B cell (primary cell): ENCODE measurements at regions not wholly inside any gene's neighbourhood (a gene's known extent, or its start where the extent isn't known, plus 50 kb on each side); places are given as distances from the start of the nearest gene placed in this dataset.

ENCODE experiments used
- ATAC-seq: fragments of 200-7000 bp; cut with Tn5 transposase; one replicate; pipeline ENCODE4 v1.10.0; 2021; ENCODE audit warnings: low read depth, mild to moderate bottlenecking, moderate number of reproducible peaks, moderate library complexity
- CTCF ChIA-PET: fragments of 350-600 bp; sonication (Branson Sonifier 250); formaldehyde crosslinking; loops from one replicate; lab custom pipeline; 2021; ENCODE audit warnings: antibody characterized with exemption, inconsistent platforms; lab: Charles Lee
- POLR2A ChIA-PET: fragments of 350-600 bp; sonication (Branson Sonifier 250); formaldehyde crosslinking; loops from one replicate; lab custom pipeline; 2021; ENCODE audit warnings: antibody characterized with exemption; lab: Charles Lee
- DNase-seq: peaks from one replicate; pipeline ENCODE4 v3.0.0; 2013
- H2AFZ ChIP-seq: 2 replicates; pipeline ENCODE4 v1.6.1; 2012; ENCODE audit warnings: mild to moderate bottlenecking, low read depth, low read length; ENCODE audit not compliant: insufficient read depth, poor library complexity, severe bottlenecking
- H3K27ac ChIP-seq, 2 donors: 1 replicate in 1 of 2; 2 replicates in 1 of 2; pipeline ENCODE4 v1.5.1; 2012 to 2013; ENCODE audit warnings: low read length in 2 of 2, mild to moderate bottlenecking in 2 of 2, moderate library complexity in 1 of 2
- H3K27me3 ChIP-seq, 4 experiments: fragments of 200-600 bp in 1 of 4; sonication (generic) in 1 of 4; replicated peaks in 1 of 4; 1 replicate in 2 of 4; 2 replicates in 2 of 4; pipeline versions ENCODE4 v1.6.1 to v1.7.0; 2013 to 2016; ENCODE audit warnings: low read length in 3 of 4, mild to moderate bottlenecking in 2 of 4, mixed read lengths in 1 of 4, moderate library complexity in 1 of 4; ENCODE audit not compliant: insufficient read depth in 4 of 4, control insufficient read depth in 3 of 4; ENCODE audit errors: control extremely low read depth in 1 of 4
- H3K36me3 ChIP-seq, 2 experiments: replicated peaks in 1 of 2; 1 replicate in 1 of 2; 2 replicates in 1 of 2; pipeline versions ENCODE4 v1.6.1 to v1.7.1; 2013; ENCODE audit warnings: low read length in 1 of 2; ENCODE audit not compliant: insufficient read depth in 2 of 2, control insufficient read depth in 1 of 2; ENCODE audit errors: control extremely low read depth in 1 of 2, extremely low read depth in 1 of 2
- H3K4me1 ChIP-seq, 2 donors: fragments of 200-600 bp in 1 of 2; sonication (generic) in 1 of 2; 1 replicate in 1 of 2; 2 replicates in 1 of 2; pipeline versions ENCODE4 v1.5.1 to v1.6.1; 2013 to 2017; ENCODE audit warnings: low read length in 2 of 2; ENCODE audit not compliant: control insufficient read depth in 2 of 2, insufficient read depth in 2 of 2
- H3K4me2 ChIP-seq: replicated peaks from 2 replicates; pipeline ENCODE3; 2012; ENCODE audit warnings: mild to moderate bottlenecking, low read depth, low read length; ENCODE audit not compliant: poor library complexity, severe bottlenecking
- H3K4me3 ChIP-seq, 5 experiments: fragments of 200-600 bp in 1 of 5; sonication (generic) in 1 of 5; 1 replicate in 3 of 5; 2 replicates in 2 of 5; pipeline versions ENCODE4 v1.5.1 to v1.7.0; 2011 to 2016; ENCODE audit warnings: low read length in 4 of 5, mild to moderate bottlenecking in 4 of 5, low read depth in 2 of 5, control low read depth in 1 of 5, moderate library complexity in 1 of 5; ENCODE audit not compliant: insufficient read depth in 1 of 5; ENCODE audit errors: control extremely low read depth in 1 of 5, extremely low read depth in 1 of 5
- H3K79me2 ChIP-seq: fragments of 200-600 bp; sonication (generic); one replicate; pipeline ENCODE4 v1.6.0; 2016; ENCODE audit warnings: low read length; ENCODE audit not compliant: control insufficient read depth, insufficient read depth
- H3K9ac ChIP-seq: fragments of 200-600 bp; sonication (generic); 2 replicates; pipeline ENCODE4 v1.6.1; 2017; ENCODE audit warnings: mild to moderate bottlenecking, low read length, moderate library complexity
- H3K9me3 ChIP-seq, 3 donors: one replicate each; pipeline versions ENCODE4 v1.6.1 to v1.7.1; 2013; ENCODE audit warnings: low read length in 2 of 3; ENCODE audit not compliant: control insufficient read depth in 2 of 3, insufficient read depth in 1 of 3; ENCODE audit errors: control extremely low read depth in 1 of 3
- H4K20me1 ChIP-seq: 2 replicates; pipeline ENCODE4 v1.6.0; 2012; ENCODE audit warnings: mild to moderate bottlenecking, low read length; ENCODE audit not compliant: insufficient read depth, control insufficient read depth, poor library complexity, severe bottlenecking
- H3K27ac Mint-ChIP-seq: one replicate; pipeline ENCODE4 v1.8.0; 2021; ENCODE audit warnings: mixed read lengths
- H3K27me3 Mint-ChIP-seq: one replicate; pipeline ENCODE4 v1.8.0; 2021; ENCODE audit warnings: mixed read lengths
- H3K4me1 Mint-ChIP-seq: one replicate; pipeline ENCODE4 v1.8.0; 2021; ENCODE audit warnings: mixed read lengths
- H3K4me3 Mint-ChIP-seq: one replicate; pipeline ENCODE4 v1.8.0; 2021; ENCODE audit warnings: mixed read lengths
- H3K9me3 Mint-ChIP-seq: one replicate; pipeline ENCODE4 v1.8.0; 2022; ENCODE audit warnings: mixed read lengths; ENCODE audit not compliant: insufficient read depth
- EZH2 ChIP-seq: IDR thresholded peaks from 2 replicates; pipeline ENCODE4 v1.6.1; 2012; ENCODE audit warnings: borderline replicate concordance, low read depth, mild to moderate bottlenecking, moderate library complexity, low read length; ENCODE audit not compliant: insufficient read depth, poor library complexity, severe bottlenecking
- WGBS: methylation state at CpG from one replicate; pipeline ENCODE4 v1.1.5; 2013; ENCODE audit warnings: missing lambda C conversion rate; ENCODE audit not compliant: insufficient coverage; 5-methylcytosine and 5-hydroxymethylcytosine counted together
- intact Hi-C: fragments of 100-400 bp; cut with micrococcal nuclease; formaldehyde crosslinking; loops from one replicate; pipeline ENCODE4 v1.10.0; 2022
- TF ChIP-seq, protein P1 (sequence below): fragments of 200-600 bp; IDR thresholded peaks from one replicate; pipeline ENCODE4 v1.8.0; 2022; ENCODE audit warnings: antibody characterized with exemption, mild to moderate bottlenecking

DNA sequence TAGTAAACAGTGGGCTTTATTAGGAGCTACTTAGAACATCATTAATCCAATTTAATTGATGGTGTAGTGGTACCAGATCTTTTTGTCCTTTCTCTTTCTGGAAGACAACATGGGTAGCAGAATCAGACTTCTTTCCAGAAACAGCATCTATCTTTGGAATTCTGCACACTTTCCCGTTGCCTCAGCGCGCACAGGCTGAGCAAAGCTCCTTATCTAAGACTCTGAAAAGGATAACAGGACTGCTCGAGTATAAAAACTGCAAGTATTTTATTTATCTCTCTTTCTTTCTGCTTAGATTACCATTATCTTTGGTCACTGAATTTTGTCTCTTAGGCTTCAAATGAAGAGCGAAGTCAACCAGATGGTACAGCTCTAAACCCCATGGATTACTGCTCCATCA is 191.7 kb downstream of the DHX15 start:
- CTCF ChIA-PET, result no interaction called here
- no peaks in the 10 kb centered on the region for H3K27me3 ChIP-seq
- H3K36me3 ChIP-seq, result no peaks in the 10 kb centered on the region
- H3K4me3 ChIP-seq, result no peak overlapping the region
- Mint-ChIP-seq H3K27me3 (no peaks in the 10 kb centered on the region), H3K27ac (no peak overlapping the region), H3K4me3 (no peak overlapping the region), H3K4me1 (no peaks in the 10 kb centered on the region), H3K9me3 (no peaks in the 10 kb centered on the region)
- no peak overlapping the region for H2AFZ ChIP-seq
- no peak for DNase-seq
- no peak for TF ChIP-seq EZH2
- TF ChIP-seq, protein P1, sequence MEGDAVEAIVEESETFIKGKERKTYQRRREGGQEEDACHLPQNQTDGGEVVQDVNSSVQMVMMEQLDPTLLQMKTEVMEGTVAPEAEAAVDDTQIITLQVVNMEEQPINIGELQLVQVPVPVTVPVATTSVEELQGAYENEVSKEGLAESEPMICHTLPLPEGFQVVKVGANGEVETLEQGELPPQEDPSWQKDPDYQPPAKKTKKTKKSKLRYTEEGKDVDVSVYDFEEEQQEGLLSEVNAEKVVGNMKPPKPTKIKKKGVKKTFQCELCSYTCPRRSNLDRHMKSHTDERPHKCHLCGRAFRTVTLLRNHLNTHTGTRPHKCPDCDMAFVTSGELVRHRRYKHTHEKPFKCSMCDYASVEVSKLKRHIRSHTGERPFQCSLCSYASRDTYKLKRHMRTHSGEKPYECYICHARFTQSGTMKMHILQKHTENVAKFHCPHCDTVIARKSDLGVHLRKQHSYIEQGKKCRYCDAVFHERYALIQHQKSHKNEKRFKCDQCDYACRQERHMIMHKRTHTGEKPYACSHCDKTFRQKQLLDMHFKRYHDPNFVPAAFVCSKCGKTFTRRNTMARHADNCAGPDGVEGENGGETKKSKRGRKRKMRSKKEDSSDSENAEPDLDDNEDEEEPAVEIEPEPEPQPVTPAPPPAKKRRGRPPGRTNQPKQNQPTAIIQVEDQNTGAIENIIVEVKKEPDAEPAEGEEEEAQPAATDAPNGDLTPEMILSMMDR, result no peak
- no peaks in the 10 kb centered on the region for H3K9me3 ChIP-seq
- no peak overlapping the region for H3K9ac ChIP-seq
- WGBS, result 87% methylated on average over 4 of the region's 5 CpGs
- intact Hi-C loops, result no loop called here
- H3K79me2 ChIP-seq, result no peaks in the 10 kb centered on the region
- no peaks in the 10 kb centered on the region for H3K4me1 ChIP-seq
- H3K4me2 ChIP-seq, result no peak overlapping the region
- H3K27ac ChIP-seq, result no peak overlapping the region
- H4K20me1 ChIP-seq, result no peaks in the 10 kb centered on the region
- POLR2A ChIA-PET, result no interaction called here
- no peak for ATAC-seq

DNA sequence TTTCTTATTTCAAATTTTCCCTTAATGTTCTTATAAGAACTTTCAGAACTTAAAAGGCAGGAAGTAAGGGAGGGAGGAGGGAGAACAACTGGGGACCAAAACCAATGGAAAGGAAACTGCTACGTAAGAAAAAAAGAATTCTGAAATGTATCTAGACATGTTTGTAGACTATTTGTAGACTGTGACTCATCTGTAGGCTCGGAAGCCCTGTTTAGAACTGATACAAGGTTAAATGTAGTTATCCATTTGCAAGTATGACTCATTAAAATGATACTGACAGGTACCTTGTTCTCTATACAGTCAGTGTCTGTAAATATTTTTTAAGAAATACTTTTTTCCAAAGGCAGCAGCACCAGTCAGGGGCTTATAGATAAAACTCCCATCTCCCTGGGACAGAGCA is 202.0 kb downstream of the DHX15 start:
- DNase-seq, result no peak
- POLR2A ChIA-PET, result no interaction called here
- H2AFZ ChIP-seq, result no peak overlapping the region

More for the DNA sequence above, 202.0 kb downstream of the DHX15 start:
- no peaks in the 10 kb centered on the region for H3K36me3 ChIP-seq
- H3K4me1 Mint-ChIP-seq, result no peaks in the 10 kb centered on the region
- CTCF ChIA-PET, result no interaction called here
- peaks cover 5% of the 10 kb centered on the region for H3K27me3 Mint-ChIP-seq
- no peak overlapping the region for H3K27ac Mint-ChIP-seq
- no peak overlapping the region for H3K4me3 Mint-ChIP-seq
- intact Hi-C loops, result no loop called here
- H3K79me2 ChIP-seq, result no peaks in the 10 kb centered on the region
- H3K27me3 ChIP-seq, result no peaks in the 10 kb centered on the region
- H3K9me3 Mint-ChIP-seq, result peaks cover 2% of the 10 kb centered on the region
- no peak overlapping the region for H3K4me3 ChIP-seq
- H3K27ac ChIP-seq, result no peak overlapping the region
- no peak overlapping the region for H3K9ac ChIP-seq
- H3K9me3 ChIP-seq, result peaks cover 0 to 4% (median 0%) of the 10 kb centered on the region in 3 donors
- H4K20me1 ChIP-seq, result no peaks in the 10 kb centered on the region
- H3K4me2 ChIP-seq, result no peak overlapping the region
- no peaks in the 10 kb centered on the region for H3K4me1 ChIP-seq
- ATAC-seq, result no peak
- 25% methylated on average over 1 of the region's 2 CpGs for WGBS
- no peak for TF ChIP-seq EZH2
- TF ChIP-seq, protein P1, result no peak
